SK-N-SH treated with all-trans-retinoic acid at 6 μM for 48 hours (cell line): ENCODE measurements at regions not wholly inside any gene's neighbourhood (a gene's known extent, or its start where the extent isn't known, plus 50 kb on each side); places are given as distances from the start of the nearest gene placed in this dataset.

ENCODE experiments used
- ATAC-seq: fragments of 200-7000 bp; cut with Tn5 transposase; 3 replicates; pipeline ENCODE4 v1.9.1; 2020; ENCODE audit warnings: mild to moderate bottlenecking, moderate library complexity
- ARNTL ChIP-seq: fragments of 450-650 bp; formaldehyde crosslinking; IDR thresholded peaks from 2 replicates; pipeline ENCODE4 v1.5.0; 2020; ENCODE audit warnings: low read depth, mild to moderate bottlenecking, moderate library complexity, borderline replicate concordance
- BACH2 ChIP-seq: fragments of 250-450 bp; sonication (Bioruptor Pico); IDR thresholded peaks from 2 replicates; pipeline ENCODE4 v1.9.0; 2021; ENCODE audit warnings: mild to moderate bottlenecking, borderline replicate concordance
- CREB5 ChIP-seq: fragments of 250-450 bp; sonication (Bioruptor Pico); IDR thresholded peaks from 2 replicates; pipeline ENCODE4 v1.5.1; 2020; ENCODE audit warnings: low read depth, mild to moderate bottlenecking, moderate library complexity
- CSDC2 ChIP-seq: fragments of 250-450 bp; sonication (Bioruptor Pico); IDR thresholded peaks from 2 replicates; pipeline ENCODE4 v1.5.0; 2020; ENCODE audit warnings: mild to moderate bottlenecking, moderate library complexity
- CSRNP3 ChIP-seq: fragments of 250-450 bp; sonication (Bioruptor Pico); IDR thresholded peaks from 2 replicates; pipeline ENCODE4 v1.5.1; 2021; ENCODE audit warnings: mild to moderate bottlenecking, moderate library complexity
- ESRRG ChIP-seq: fragments of 250-450 bp; sonication (Bioruptor Pico); IDR thresholded peaks from 2 replicates; pipeline ENCODE4 v1.6.1; 2021; ENCODE audit warnings: mild to moderate bottlenecking
- GLIS3 ChIP-seq: fragments of 250-450 bp; sonication (Bioruptor Pico); IDR thresholded peaks from 2 replicates; pipeline ENCODE4 v1.5.0; 2020; ENCODE audit warnings: mild to moderate bottlenecking, moderate library complexity
- ISL1 ChIP-seq: fragments of 250-450 bp; sonication (Bioruptor Pico); IDR thresholded peaks from 2 replicates; pipeline ENCODE4 v2.1.2; 2022; ENCODE audit warnings: mild to moderate bottlenecking, moderate library complexity
- OSR1 ChIP-seq: fragments of 250-450 bp; sonication (Bioruptor Pico); IDR thresholded peaks from 2 replicates; pipeline ENCODE4 v1.8.0; 2022; ENCODE audit warnings: moderate library complexity, mild to moderate bottlenecking, inconsistent platforms
- POU6F1 ChIP-seq: fragments of 250-450 bp; sonication (Bioruptor Pico); IDR thresholded peaks from 2 replicates; pipeline ENCODE4 v1.8.0; 2021; ENCODE audit warnings: low read depth, mild to moderate bottlenecking, moderate library complexity, borderline replicate concordance
- PPARA ChIP-seq: fragments of 250-450 bp; sonication (Bioruptor Pico); IDR thresholded peaks from 2 replicates; pipeline ENCODE4 v1.5.0; 2020; ENCODE audit warnings: mild to moderate bottlenecking, borderline replicate concordance
- RARB ChIP-seq: fragments of 250-450 bp; sonication (Bioruptor Pico); IDR thresholded peaks from 2 replicates; pipeline ENCODE4 v1.8.0; 2021; ENCODE audit warnings: mild to moderate bottlenecking, moderate library complexity
- SNAI2 ChIP-seq: fragments of 250-450 bp; sonication (Bioruptor Pico); IDR thresholded peaks from 2 replicates; pipeline ENCODE4 v1.5.0; 2020; ENCODE audit warnings: mild to moderate bottlenecking, moderate library complexity
- TCF4 ChIP-seq: fragments of 250-450 bp; sonication (Bioruptor Pico); IDR thresholded peaks from 2 replicates; pipeline ENCODE4 v1.8.0; 2021; ENCODE audit warnings: mild to moderate bottlenecking, moderate library complexity, borderline replicate concordance
- TOX ChIP-seq: fragments of 250-450 bp; sonication (Bioruptor Pico); IDR thresholded peaks from 2 replicates; pipeline ENCODE4 v1.8.0; 2021; ENCODE audit warnings: mild to moderate bottlenecking, moderate library complexity, borderline replicate concordance
- TSHZ2 ChIP-seq: fragments of 250-450 bp; sonication (Bioruptor Pico); IDR thresholded peaks from 2 replicates; pipeline ENCODE4 v1.5.0; 2020; ENCODE audit warnings: mild to moderate bottlenecking, moderate library complexity
- ZC3H10 ChIP-seq: fragments of 250-450 bp; sonication (Bioruptor Pico); IDR thresholded peaks from 2 replicates; pipeline ENCODE4 v1.5.1; 2021; ENCODE audit warnings: mild to moderate bottlenecking, moderate library complexity
- ZFP3 ChIP-seq: fragments of 250-450 bp; sonication (Bioruptor Pico); IDR thresholded peaks from 2 replicates; pipeline ENCODE4 v1.5.0; 2020; ENCODE audit warnings: mild to moderate bottlenecking, moderate library complexity
- ZFP30 ChIP-seq: fragments of 450-650 bp; formaldehyde crosslinking; IDR thresholded peaks from 2 replicates; pipeline ENCODE4 v1.5.0; 2022; ENCODE audit warnings: mild to moderate bottlenecking, moderate library complexity
- ZNF565 ChIP-seq: fragments of 450-650 bp; formaldehyde crosslinking; conservative IDR thresholded peaks from 2 replicates; pipeline ENCODE4 v1.5.0; 2020; ENCODE audit warnings: low read depth, mild to moderate bottlenecking, moderate library complexity
- ZNF70 ChIP-seq: fragments of 450-650 bp; formaldehyde crosslinking; IDR thresholded peaks from 2 replicates; pipeline ENCODE4 v1.5.0; 2020; ENCODE audit warnings: mild to moderate bottlenecking, moderate library complexity
- ZNF8 ChIP-seq: fragments of 450-650 bp; formaldehyde crosslinking; IDR thresholded peaks from 2 replicates; pipeline ENCODE4 v1.5.0; 2020; ENCODE audit warnings: mild to moderate bottlenecking, moderate library complexity

GRCh38 chr21:19522381-19522780 is 1118.8 kb upstream of the TMPRSS15 start:
- TF ChIP-seq POU6F1 (CRISPR knock-in tag) (no peak), TCF4 (CRISPR knock-in tag) (peak; percentile 54; the same call in 1 of the 2 replicates), ISL1 (no peak)
- ATAC-seq: no peak

- TF ChIP-seq ESRRG (CRISPR knock-in tag) (no peak), BACH2 (CRISPR knock-in tag) (no peak), TSHZ2 (CRISPR knock-in tag) (no peak), ZFP30 (CRISPR knock-in tag) (no peak), OSR1 (CRISPR knock-in tag) (no peak), CREB5 (CRISPR knock-in tag) (no peak), CSDC2 (CRISPR knock-in tag) (no peak), ZNF565 (no peak), ZNF70 (CRISPR knock-in tag) (no peak), POU6F1 (CRISPR knock-in tag) (no peak), CSRNP3 (CRISPR knock-in tag) (no peak), ZFP3 (CRISPR knock-in tag) (no peak), PPARA (no peak), ZNF8 (CRISPR knock-in tag) (no peak), RARB (no peak), TOX (CRISPR knock-in tag) (no peak)
- no peak for ATAC-seq
Observed at GRCh38 chr21:19523061-19523460, 1119.5 kb upstream of the TMPRSS15 start.

DNA sequence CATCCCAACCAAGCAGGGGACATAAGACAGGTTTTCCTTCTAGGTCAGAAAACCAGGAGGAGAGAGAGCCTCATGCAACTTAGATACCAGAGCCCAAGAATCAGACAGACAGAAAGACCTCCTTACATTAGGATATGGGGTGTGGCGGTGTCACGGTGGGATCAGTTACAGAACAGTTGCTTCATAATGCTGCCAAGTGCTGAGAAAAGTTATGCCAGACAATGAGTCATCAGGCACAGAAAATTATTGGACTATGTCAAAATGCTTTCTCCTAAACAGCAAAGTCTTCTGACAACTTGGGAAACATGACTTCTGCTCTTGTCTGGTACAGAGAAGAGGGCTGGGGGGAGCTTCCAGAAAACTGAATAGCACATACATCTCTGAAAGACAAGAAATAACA is 1120.2 kb upstream of the TMPRSS15 start:
- ATAC-seq: no peak
- TF ChIP-seq ARNTL (no peak), TOX (CRISPR knock-in tag) (no peak), OSR1 (CRISPR knock-in tag) (no peak), TCF4 (CRISPR knock-in tag) (no peak), CSRNP3 (CRISPR knock-in tag) (no peak), BACH2 (CRISPR knock-in tag) (no peak), SNAI2 (no peak), ESRRG (CRISPR knock-in tag) (no peak), ZNF70 (CRISPR knock-in tag) (no peak), GLIS3 (CRISPR knock-in tag) (no peak), CSDC2 (CRISPR knock-in tag) (no peak), ZC3H10 (no peak)
